Skin of body (tissue), 1 donor: ENCODE measurements at regions not wholly inside any gene's neighbourhood (a gene's known extent, or its start where the extent isn't known, plus 50 kb on each side); places are given as distances from the start of the nearest gene placed in this dataset.
A peak's percentile ranks its signal among the peaks of the same experiment; 100 is the strongest.
"Not testable (repeated sequence)": the region's sequence is repeated elsewhere in the genome, so short reads cannot be mapped to it uniquely, and the experiment has no call there.

Experiments
- DNase-seq: peaks from one replicate; lab custom pipeline; 2025; lab: John Stamatoyannopoulos, UW

DNA sequence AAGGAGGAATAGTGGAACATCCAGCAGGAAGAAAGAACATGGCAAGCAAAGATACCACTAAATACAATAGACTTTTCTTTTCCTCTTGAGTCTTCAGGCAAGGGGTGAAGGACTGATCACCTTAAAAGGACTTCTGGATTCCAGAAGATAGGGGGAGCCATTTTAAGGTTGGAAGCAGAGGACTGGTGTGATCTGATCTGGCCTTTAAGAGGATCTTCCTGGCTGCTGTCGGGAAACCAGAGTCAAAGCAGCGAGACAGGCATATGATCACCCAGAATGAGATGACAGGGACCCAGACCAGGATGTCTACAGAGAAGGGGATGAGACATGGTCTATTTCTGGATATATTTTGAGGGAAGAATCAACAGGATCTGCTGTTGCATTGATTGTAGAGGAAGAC is 558.0 kb downstream of the STK39 start:
- DNase-seq: no peak

DNA sequence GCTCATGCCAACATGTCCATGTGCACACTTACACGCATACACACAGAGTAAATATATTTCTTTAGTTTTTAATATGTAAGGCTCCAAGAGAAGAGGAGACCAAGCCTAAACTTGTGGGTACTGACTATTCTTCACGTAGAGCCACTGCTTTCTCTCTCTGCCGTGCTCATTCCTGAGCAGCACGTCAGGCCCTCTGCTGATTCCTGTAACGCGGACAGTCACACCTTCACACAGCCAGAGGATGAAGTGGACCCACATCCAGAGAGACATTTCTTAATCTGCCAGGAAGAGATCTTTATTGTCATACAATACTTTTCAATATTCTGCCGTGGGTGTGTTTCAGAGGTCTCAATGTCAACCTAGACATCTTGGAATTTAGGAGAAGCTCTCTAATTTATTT is 560.7 kb downstream of the STK39 start:
- no peak for DNase-seq

DNA sequence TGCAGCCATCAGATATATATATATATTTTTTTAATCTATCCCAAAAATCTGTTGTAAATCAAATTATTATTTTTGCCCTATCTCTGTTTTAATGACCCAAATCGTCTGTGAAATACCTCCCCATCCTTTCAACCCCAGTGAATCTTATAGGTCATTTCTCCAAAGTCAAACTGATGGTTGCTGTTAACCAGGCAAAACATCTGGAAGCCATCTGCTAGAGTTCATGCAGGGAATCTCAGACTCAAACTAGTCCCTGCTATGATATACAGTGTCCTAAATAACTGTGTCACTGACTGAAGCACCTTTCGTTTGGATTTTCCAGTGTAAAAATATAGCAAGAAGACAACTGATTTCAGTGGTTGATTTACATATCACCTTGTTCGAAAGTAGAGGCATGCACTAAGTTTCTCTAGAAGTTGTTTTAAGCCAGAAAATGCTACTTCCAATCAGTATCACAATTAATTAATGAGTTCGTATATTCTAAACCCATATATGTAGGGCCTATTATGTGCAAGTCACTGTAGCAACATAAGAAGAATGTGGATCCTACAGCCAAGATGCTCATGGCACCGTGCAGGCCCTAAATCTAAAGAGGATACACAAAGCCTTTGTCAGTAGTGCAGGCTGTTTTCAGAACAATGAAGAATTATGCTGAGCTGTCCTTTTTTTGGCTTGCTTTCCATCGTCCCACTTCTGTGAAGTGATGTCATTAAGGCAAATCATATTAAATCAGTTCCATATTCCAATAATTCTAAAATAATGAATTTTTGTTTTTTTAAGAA is 566.0 kb downstream of the STK39 start:
- DNase-seq: peak; percentile 63

DNA sequence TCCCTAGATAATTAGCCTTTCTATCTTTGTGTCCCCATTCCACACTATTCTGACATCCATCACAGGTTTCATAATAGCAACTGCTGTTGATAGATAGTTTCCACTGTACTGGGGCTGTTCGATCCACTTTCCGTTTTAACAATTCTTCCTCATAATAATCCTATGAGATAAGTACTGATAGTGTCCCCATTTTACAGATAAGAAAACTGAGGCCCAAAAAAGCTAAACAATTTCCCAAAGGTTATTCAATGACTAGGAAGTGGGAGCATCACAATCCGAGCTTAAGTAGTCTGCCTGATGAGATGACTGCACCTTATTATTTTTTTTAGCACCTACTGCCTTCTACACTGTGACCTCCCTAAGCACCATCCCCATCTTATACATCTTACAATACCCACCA is 569.2 kb downstream of the STK39 start:
- DNase-seq: no peak

DNA sequence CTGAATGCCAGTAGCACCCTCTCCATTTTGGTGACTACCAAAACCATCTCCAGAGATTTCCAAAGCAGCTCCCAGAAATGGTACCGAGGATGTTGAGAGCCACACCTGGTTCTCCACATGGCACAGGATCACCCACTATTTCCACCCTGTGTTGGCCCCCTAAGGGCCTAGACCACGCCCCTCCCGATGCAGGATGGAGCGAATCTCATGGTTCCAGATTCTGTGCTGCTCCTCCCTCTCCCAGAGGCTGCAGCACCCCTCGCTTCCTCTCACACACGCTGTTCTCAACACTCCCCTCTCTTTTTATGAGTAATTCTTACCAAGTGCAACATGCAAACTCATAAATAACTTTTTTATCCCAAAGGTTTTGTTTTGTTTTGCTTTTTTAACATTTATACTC is 571.5 kb downstream of the STK39 start:
- no peak for DNase-seq

DNA sequence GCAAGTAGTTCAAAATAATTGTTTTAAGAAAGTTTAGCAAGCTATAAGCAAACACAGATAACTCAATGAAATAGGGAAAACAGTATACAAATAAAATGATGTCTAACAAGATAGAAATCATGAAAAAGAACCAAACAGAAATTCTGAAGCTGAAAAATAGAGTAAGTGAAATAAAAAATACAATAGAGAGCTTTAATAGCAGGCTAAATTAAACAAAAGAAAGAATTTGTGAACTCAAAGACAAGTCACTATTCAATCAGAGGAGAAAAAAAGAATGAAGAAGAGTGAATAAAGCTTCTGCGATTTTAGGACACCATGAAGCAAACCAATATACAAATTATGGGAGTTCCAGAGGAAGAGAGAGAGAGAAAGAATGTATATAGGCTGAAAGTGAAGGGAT is 576.8 kb downstream of the STK39 start:
- no peak for DNase-seq

DNA sequence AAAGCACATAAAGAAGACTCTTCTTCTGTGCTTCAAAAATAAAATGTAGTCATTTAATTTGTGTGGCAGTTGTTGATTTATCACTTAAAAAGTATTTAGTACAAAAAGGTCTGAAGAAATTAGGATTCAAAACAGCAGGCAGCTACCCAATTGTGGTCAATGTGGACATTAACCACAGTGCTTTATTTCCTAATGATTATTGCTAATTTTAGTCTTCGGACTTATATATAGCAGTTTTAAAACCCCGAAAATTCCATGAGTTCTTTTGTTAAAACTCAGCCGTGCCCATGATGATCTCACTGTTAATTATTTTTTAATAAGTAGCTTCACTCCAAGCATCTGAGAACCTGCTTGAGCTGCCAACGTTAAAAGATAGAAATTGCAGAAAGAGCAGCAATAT is 594.3 kb downstream of the STK39 start:
- DNase-seq: no peak

DNA sequence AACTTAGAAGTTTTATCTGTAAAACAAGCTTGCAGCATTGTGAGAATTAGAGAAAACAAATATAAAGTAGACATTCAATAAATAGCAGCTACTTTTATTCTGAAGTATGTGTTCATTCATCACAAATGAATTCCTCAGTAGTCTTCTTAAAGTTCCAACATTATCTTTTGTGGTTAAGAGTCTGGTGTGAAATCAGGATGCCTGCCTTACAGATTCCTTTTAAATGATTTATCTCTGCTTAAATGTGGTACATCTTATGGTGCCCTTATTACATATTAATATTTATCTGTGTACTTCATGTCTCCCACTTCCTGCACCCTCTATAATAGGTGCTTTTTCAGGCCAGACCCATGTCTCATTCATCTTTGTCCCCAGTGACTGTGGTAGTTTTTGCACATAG is 595.0 kb downstream of the STK39 start:
- DNase-seq: no peak

DNA sequence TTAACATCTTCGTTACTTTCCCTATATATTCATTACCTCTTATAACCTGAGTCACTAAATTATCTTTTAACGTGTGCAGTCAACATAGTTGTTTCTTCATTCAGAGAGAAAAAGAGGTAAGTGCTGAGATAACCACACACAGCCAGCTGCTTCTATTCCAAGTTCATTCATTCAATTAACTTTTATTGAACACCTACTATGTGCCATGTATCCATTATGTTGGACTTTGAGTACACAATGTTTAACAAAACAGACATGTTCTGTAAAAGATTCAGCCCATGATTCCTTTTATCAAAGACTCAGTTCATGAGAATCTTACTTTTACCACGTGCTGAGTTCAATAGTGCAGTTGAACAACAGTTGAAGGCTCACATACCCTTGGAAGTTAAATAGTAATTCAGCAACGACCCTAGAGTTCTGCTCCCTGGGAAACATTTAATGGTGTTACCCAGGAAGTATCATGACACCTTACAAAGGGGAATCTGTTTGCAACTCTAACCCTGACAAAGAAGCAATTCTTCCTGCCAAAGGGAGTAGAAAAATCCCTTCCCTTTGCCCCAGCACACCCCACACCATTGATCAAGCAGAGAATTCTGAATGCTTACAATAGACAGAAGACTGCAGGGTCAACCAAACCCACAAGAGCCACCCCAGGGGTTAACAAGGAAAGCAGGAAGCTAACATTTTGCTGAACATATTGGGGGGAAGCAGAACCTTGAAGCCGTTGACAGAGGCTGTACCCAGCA is 595.8 kb downstream of the STK39 start:
- DNase-seq: no peak

DNA sequence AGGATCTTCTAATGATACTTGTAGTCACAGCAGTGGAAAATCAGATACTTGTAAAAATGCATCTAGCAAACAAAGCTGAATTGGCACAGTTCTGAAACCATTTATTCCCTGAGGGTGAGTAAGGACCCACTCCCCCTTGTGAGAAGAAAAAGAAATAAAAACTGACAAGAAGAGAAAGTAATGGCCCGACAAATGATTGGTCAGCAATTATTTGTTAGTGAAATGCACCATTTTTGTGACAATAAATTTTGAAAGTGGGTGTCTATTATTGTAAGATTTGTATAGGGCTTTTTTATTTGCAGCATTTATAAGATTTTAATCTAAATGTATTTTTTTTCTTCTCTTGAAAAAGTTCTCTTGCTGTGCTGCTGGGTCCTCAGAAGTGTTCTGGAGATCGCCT is 600.8 kb downstream of the STK39 start:
- no peak for DNase-seq

DNA sequence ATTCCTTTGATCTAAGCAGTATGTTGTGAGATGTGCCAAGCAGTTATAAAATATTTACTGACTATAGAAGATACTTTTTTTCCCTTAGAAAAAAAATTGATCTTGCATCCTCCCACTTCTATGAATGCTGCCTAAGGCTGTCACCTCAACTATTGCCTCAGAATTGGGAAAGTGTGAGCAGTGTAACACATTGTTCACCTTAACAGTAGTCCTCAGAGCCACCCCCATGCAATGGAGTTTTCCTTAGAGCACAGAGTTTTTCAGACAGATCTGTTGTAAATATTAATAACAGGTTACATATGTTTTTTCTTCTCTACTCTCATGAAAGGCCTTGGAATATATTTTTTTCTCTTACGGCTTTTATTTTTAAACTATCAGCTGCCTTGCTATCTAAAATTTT is 607.3 kb downstream of the STK39 start:
- no peak for DNase-seq

DNA sequence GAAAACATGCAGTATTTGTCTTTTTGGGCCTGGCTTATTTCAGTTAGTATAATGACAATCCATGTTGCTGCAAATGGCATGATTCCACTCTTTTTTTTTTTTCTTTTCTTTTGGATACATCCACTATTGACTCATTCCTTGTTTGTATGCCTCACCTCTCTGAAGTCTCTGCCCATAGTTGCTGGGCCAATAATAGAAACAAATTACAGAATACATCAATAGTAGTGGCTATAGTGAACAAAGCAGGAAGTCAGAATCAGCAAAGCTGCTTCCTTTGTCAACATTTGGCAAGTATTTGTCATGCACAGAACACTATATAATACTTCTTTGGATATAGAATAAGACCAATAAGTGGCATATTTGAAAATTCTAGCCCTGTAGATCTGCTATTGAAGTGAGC is 609.7 kb downstream of the STK39 start:
- DNase-seq: no peak

DNA sequence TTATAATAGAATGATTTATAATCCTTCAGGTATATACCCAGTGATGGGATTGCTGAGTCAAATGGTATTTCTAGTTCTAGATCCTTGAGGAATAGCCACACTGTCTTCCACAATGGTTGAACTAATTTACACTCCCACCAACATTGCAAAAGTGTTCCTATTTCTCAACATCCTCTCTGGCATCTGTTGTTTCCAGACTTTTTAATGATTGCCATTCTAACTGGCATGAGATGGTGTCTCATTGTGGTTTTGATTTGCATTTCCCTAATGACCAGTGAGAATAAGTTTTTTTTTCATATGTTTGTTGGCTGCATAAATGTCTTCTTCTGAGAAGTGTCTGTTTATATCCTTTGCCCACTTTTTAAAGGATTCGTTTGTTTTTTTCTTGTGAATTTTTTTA is 615.1 kb downstream of the STK39 start:
- not testable (repeated sequence) for DNase-seq

DNA sequence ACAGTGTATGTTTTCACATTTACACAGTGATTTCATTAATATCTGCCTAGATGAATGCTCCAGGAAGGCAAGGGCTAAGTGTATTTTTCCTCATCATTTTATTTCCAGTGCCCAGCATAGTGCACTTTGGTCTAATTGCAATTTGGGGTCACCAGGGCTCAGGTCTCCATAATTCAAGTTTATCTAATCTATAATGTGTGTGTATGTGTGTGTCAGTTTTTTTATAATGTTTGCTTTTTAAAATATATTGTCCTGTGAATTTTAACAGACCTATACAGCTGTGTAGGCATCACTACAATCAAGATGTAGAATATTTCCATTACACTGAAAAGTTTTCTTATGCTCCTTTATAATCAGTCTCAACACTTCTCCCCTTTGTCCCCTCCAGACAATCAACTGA is 620.4 kb downstream of the STK39 start:
- no peak for DNase-seq

DNA sequence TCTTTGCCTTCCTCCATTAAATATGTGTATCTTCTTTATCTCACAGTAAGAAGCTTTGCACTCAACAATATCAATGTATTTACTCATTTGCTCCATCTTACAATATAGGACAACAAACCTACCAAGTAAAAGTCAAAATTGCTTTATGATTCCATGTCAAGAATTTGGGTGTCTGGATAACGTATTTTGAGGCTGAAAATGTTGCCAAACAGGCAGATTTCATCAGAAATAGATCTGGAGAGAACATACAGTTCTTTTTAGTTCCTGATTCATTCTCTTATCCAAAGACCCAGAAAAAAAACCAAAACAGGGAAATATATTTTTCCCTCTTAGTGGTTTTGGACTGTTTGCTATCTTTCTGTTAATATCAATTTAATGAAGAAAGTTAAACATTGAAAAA is 621.1 kb downstream of the STK39 start:
- no peak for DNase-seq

DNA sequence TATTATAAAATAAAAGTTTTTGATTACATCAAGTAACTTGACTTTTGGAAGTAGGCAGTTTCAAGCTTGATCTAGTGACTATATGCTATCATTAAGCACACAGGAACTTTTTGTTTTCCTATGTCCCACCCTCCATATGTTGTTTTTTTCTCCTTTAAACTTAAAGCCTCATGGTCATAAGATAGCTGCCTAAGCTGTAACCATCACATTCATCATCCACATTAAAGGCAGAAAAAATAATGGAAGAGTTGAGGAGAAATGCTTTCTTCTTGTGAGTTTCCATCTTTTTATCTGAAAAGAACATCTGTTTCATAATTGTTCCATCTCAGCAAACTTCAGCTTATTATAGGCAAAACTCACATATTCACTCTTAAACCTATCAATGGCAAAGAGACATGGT is 630.4 kb downstream of the STK39 start:
- no peak for DNase-seq

DNA sequence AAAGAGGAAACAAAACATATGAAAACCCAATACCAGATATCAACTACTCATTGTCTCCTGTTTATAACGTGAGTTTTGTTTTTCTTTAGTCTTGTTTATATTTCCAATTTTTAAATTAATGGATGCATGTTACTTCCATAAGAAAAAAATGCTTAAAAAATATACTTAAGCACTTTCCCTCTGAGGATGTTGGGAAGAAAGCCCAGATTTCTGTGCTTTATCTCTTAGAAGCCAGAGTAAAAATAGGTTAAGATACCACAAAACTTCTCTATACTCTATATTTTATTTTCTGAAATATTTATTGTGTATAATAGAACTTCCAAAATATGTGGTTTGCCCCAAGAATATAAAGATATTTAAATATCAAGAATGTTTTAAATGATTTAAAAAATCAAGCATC is 633.9 kb downstream of the STK39 start:
- no peak for DNase-seq

DNA sequence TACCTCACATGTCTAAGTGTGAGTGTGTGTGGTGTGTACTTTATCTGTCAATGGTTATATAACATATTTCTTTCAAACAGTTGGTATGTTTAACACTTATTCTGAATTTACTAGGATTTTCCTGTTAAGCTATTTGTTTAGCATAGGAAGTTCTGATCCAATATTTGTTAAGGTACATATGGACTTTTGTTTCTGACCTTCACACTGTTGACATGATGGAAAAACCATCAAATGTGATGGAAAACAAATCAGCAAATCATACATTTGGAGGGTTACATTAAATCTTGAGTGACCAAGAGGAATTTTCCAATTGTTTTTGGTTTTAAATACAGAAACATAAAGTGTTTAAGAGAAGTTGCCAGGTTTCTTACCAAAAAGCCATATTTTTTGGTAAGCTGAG is 638.9 kb downstream of the STK39 start:
- DNase-seq: no peak

DNA sequence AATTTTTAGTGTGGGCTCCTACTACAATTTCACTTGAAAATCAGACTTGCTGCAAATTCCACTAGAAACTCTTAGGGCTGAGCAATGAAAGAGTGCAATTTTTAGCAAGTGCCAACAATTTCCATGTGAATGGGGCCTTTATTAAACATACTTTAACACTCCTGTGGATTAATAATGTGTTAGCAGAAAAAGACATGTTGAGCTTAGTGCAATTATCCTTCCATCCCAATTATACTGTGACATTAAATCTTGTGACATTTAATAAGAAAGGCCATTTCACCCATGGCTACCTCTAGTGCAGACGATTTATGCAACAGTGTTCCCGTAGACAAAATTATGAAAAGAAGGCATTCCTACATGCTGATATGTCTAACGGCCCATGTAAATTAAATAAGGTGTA is 639.7 kb downstream of the STK39 start:
- no peak for DNase-seq

DNA sequence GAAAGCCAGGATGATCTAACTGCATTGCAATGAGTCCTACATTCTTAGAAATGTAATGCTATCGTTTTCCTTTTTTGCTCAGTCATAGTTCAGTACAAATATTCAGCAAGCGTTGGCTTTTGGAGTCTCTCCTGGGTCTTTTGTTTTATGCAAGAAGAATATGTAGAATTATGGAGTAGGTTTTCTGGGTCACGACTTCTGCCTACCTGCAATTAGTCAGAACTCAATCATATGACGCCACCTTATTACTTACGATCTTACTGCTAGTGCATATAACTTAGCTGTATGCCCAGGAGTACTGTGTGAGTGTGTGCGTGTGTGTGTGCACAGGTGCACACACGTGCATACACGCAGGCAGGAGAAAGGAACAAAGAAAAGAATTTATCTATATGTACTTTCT is 640.2 kb downstream of the STK39 start:
- no peak for DNase-seq

DNA sequence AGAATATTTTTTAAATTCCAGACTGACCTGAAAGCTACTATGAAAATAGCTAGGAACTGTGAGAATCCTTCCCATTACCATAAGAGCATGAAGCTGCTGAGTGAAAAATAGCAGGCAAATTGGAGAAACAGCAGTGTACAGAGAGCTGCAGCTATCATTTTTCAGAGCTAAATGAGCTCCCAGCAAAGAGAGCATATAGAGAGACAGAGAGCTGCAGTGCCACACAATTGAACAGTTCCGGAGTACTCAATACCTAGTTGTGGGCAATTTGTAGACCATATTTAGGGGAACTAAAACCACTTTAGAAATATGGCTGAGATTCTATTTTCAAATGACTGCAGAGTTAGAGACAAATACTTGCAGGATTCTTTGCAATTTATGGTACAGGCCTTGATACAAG is 645.3 kb downstream of the STK39 start:
- no peak for DNase-seq

DNA sequence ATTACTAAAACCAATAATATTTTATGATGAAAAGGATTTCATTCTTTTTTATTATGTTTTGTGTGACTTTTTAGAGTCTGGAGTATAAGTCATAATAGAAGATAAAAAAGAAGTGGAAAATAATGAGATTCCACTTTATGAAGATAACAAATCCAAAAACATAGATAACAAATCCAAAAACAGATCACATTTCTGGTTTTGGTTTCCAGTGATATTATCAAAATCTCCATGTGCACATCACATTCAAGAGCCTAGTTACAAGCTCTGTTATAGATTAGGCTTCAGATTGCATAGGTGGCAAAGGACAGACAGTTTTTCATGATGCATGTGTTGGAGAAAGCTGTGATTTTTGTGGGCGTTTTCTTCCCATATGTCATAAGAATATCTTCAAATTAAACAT is 648.2 kb downstream of the STK39 start:
- peak; percentile 34 for DNase-seq

DNA sequence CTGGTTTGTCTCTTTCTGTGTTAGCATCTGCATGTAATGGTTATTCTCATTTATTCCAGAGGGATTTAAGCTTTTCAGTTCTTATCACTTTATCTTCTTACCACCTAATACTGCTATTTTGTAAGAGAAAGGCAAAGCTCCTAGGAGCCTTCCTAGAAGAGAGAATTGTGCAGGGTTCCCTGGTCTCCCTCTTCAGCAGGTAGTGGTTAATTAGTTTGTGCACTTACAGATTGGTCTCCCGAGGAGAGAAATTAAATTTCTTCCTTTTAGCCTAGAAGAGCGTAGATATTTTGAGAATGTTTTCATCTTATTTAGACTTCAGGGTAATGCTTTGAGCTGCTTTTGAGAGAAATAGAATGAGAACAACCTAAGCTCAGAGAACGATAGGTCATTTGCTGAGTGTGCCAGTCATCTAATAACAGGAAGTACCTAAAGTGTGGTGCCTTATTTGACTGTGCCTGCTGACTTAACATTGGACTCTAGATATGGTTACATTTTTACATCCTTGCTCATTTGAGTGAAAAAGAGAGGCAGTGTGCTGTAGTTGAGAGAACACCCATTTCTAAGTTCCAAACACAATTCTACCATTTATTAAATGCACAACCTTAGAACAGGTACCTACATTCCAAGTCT is 651.4 kb downstream of the STK39 start:
- DNase-seq: no peak
